Smooth muscle cell (in vitro differentiated cells): ENCODE measurements at regions not wholly inside any gene's neighbourhood (a gene's known extent, or its start where the extent isn't known, plus 50 kb on each side); places are given as distances from the start of the nearest gene placed in this dataset.
"Not testable (repeated sequence)": the region's sequence is repeated elsewhere in the genome, so short reads cannot be mapped to it uniquely, and the experiment has no call there.

Source experiments
- DNase-seq: peaks from one replicate; lab custom pipeline; 2025; ENCODE audit not compliant: unreplicated experiment; lab: John Stamatoyannopoulos, UW
- H2AFZ ChIP-seq: fragments of 200-600 bp; sonication (generic); 2 replicates; pipeline ENCODE4 v1.6.0; 2016; ENCODE audit warnings: antibody characterized with exemption, low read depth, mild to moderate bottlenecking
- H3F3A ChIP-seq: fragments of 200-600 bp; sonication (generic); 2 replicates; pipeline ENCODE4 v1.6.0; 2017; ENCODE audit warnings: antibody characterized with exemption, low read depth
- H3K27ac ChIP-seq: fragments of 200-600 bp; sonication (generic); 2 replicates; pipeline ENCODE4 v1.5.1; 2016; ENCODE audit warnings: low read depth, mild to moderate bottlenecking
- H3K27me3 ChIP-seq: fragments of 200-600 bp; sonication (generic); 2 replicates; pipeline ENCODE4 v1.6.1; 2016; ENCODE audit warnings: low read depth, mild to moderate bottlenecking
- H3K36me3 ChIP-seq: fragments of 200-600 bp; sonication (generic); 2 replicates; pipeline ENCODE4 v1.5.1; 2016; ENCODE audit warnings: low read depth
- H3K4me1 ChIP-seq: fragments of 200-600 bp; sonication (generic); 2 replicates; pipeline ENCODE4 v1.5.1; 2016; ENCODE audit warnings: low read depth
- H3K4me2 ChIP-seq: fragments of 200-600 bp; sonication (generic); 2 replicates; pipeline ENCODE4 v1.6.0; 2016; ENCODE audit warnings: mild to moderate bottlenecking
- H3K4me3 ChIP-seq: fragments of 200-600 bp; sonication (generic); 2 replicates; pipeline ENCODE4 v1.5.1; 2016; ENCODE audit warnings: mild to moderate bottlenecking
- H3K79me2 ChIP-seq: fragments of 200-600 bp; sonication (generic); 2 replicates; pipeline ENCODE4 v1.6.0; 2016; ENCODE audit warnings: low read depth, mild to moderate bottlenecking
- H3K9ac ChIP-seq: fragments of 200-600 bp; sonication (generic); 2 replicates; pipeline ENCODE4 v1.6.0; 2016; ENCODE audit warnings: low read depth
- H3K9me3 ChIP-seq: fragments of 200-600 bp; sonication (generic); replicated peaks from 2 replicates; pipeline ENCODE4 v1.5.1; 2016; ENCODE audit warnings: low read depth
- H4K20me1 ChIP-seq: fragments of 200-600 bp; sonication (generic); 2 replicates; pipeline ENCODE4 v1.6.0; 2016; ENCODE audit warnings: low read depth
- WGBS: methylation state at CpG from one replicate; pipeline ENCODE4 v1.1.7; 2016; ENCODE audit warnings: low lambda C conversion rate; 5-methylcytosine and 5-hydroxymethylcytosine counted together
- TF ChIP-seq, protein P1 (sequence below): fragments of 200-600 bp; sonication (generic); IDR thresholded peaks from 2 replicates; pipeline ENCODE4 v1.5.1; 2017; ENCODE audit warnings: borderline replicate concordance, mild to moderate bottlenecking, antibody characterized with exemption; ENCODE audit not compliant: insufficient read depth, poor library complexity, severe bottlenecking

DNA sequence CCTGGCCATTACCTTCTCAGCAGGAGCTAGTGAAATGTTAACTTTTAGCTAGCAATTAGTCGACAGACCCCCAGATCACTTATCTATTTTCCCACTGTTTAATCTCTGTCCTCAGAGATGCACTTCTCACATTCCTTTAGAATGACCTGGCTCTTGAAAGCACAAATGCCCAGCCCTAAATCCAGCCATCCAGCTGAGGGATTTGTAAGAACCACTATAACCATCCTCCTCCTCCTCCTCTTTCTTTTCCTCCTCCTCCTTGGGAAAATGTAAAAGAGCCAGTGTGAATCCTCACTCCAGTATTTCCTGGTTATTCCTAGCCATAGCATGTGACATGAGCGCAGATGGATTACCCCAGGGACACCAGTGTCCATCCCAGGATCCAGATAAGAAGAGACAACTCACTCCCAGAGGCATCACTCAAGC lies 124.3 kb downstream of the ENC1 start:
- no peak overlapping the region for H3K27ac ChIP-seq
- WGBS, result 26% methylated on average over 2 of the region's 2 CpGs
- no peak overlapping the region for H2AFZ ChIP-seq
- TF ChIP-seq, protein P1, sequence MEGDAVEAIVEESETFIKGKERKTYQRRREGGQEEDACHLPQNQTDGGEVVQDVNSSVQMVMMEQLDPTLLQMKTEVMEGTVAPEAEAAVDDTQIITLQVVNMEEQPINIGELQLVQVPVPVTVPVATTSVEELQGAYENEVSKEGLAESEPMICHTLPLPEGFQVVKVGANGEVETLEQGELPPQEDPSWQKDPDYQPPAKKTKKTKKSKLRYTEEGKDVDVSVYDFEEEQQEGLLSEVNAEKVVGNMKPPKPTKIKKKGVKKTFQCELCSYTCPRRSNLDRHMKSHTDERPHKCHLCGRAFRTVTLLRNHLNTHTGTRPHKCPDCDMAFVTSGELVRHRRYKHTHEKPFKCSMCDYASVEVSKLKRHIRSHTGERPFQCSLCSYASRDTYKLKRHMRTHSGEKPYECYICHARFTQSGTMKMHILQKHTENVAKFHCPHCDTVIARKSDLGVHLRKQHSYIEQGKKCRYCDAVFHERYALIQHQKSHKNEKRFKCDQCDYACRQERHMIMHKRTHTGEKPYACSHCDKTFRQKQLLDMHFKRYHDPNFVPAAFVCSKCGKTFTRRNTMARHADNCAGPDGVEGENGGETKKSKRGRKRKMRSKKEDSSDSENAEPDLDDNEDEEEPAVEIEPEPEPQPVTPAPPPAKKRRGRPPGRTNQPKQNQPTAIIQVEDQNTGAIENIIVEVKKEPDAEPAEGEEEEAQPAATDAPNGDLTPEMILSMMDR, result no peak
- H3K27me3 ChIP-seq, result no peaks in the 10 kb centered on the region
- no peak overlapping the region for H3K9ac ChIP-seq
- DNase-seq, result no peak
- H3K4me2 ChIP-seq, result peak overlapping the region; percentile 9
- H4K20me1 ChIP-seq, result no peaks in the 10 kb centered on the region
- no peaks in the 10 kb centered on the region for H3K36me3 ChIP-seq
- H3K4me3 ChIP-seq, result no peak overlapping the region
- no peaks in the 10 kb centered on the region for H3K79me2 ChIP-seq
- H3K9me3 ChIP-seq, result no peaks in the 10 kb centered on the region
- peaks cover 9% of the 10 kb centered on the region for H3F3A ChIP-seq
- H3K4me1 ChIP-seq, result peaks cover 24% of the 10 kb centered on the region

DNA sequence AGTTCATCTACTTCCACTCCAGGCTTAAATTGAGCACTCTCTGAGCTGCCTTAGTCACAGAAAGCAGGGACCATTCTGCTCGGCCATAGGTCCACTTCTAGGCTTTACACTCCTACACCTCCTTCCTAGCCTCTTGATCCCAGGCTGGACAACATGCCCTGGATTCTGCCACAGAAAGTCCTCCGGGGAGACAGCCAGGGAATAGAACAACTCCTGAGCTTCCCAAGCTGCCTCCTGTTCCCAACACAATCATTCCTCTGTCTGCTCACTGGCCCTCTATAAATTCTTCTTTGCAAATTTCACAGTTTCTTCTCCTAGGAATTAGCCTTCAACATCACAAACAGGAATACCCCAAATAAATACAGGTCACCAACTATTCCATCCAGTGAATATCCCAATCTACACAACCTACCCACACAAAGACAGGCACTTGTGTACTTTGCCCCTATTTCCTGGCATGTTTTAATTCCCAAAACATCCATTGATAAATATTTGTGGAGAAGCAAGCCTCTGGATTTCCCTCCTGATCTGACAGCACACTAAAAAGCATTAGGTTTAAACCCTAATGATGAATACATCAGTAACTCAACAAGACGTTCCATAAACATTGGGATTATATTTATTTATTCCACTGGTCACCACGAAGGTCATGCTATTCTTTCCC lies 125.5 kb downstream of the ENC1 start:
- DNase-seq, result no peak
- H3K27ac ChIP-seq, result no peak overlapping the region
- whole genome bisulfite sequencing, result 35% methylated on average over 4 of the region's 4 CpGs

DNA sequence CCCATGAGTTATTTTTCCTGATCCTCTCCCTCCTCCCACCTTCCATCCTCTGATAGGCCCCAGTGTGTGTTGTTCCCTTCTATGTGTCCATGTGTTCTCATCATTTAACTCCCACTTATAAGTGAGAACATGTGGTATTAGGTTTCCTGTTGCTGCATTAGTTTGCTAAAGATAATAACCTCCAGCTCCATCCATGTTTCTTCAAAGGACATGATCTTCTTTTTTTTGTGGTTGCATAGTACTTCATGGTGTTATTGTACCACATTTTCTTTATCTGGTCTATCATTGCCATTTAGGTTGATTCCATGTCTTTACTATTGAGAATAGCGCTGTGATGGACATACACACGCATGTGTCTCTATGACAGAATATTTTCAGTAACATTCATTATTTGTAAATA lies 128.8 kb downstream of the ENC1 start:
- H3K9me3 ChIP-seq, H3K9ac ChIP-seq, H3K36me3 ChIP-seq, H4K20me1 ChIP-seq, H3K79me2 ChIP-seq, H3K4me3 ChIP-seq, DNase-seq, H3K4me2 ChIP-seq, H3F3A ChIP-seq, H3K27ac ChIP-seq, H3K27me3 ChIP-seq, H2AFZ ChIP-seq: not testable (repeated sequence)
- 98% methylated on average over 2 of the region's 2 CpGs for WGBS
- peaks cover 29% of the 10 kb centered on the region for H3K4me1 ChIP-seq

More for the DNA sequence above, 125.5 kb downstream of the ENC1 start:
- Histone ChIP-seq H4K20me1 (no peaks in the 10 kb centered on the region), H3K9ac (no peak overlapping the region), H3K4me2 (peak overlapping the region; percentile 22), H3K27me3 (no peaks in the 10 kb centered on the region), H3K79me2 (no peaks in the 10 kb centered on the region), H2AFZ (no peak overlapping the region), H3K4me3 (no peak overlapping the region), H3F3A (peaks cover 9% of the 10 kb centered on the region), H3K36me3 (no peaks in the 10 kb centered on the region), H3K4me1 (peaks cover 24% of the 10 kb centered on the region), H3K9me3 (no peaks in the 10 kb centered on the region)
- TF ChIP-seq, protein P1, result no peak

DNA sequence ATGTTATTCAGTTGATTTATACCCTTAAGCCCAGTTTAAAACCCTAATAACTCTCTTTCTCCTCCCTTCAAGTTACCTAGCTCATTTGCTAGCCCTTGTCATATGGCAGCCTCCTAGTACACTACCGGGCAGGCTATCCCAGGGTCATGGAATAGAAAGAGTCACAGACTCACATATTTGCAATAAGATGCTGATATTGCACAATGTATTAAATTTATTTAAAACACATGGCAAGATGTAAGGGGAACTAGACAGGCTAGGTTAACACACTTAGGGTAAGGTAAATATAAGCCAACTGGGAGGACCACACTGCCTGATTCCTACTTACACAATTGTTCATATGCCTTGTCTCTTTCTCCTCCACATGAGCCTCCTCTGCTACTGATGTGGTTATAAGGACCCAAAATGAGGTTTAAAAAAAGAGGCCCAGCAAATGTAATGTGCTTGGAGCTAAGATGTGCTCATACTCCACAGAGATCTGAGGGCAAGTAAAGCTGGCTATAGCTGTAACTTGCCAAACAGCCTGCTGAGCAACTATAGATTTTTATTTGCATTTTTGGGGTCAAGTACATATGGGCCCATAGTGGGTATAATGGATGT lies 130.0 kb downstream of the ENC1 start:
- Histone ChIP-seq H3F3A (peaks cover 2% of the 10 kb centered on the region), H2AFZ (no peak overlapping the region), H4K20me1 (no peaks in the 10 kb centered on the region), H3K79me2 (no peaks in the 10 kb centered on the region), H3K9ac (no peak overlapping the region), H3K9me3 (no peaks in the 10 kb centered on the region), H3K4me2 (no peak overlapping the region), H3K27me3 (no peaks in the 10 kb centered on the region), H3K4me3 (no peak overlapping the region), H3K27ac (no peak overlapping the region), H3K4me1 (peaks cover 17% of the 10 kb centered on the region), H3K36me3 (no peaks in the 10 kb centered on the region)
- WGBS, result 100% methylated on average over 1 of the region's 1 CpG
- TF ChIP-seq, protein P1, result no peak
- DNase-seq, result no peak
